Left cardiac atrium (tissue), 4 donors: ENCODE measurements at regions not wholly inside any gene's neighbourhood (a gene's known extent, or its start where the extent isn't known, plus 50 kb on each side); places are given as distances from the start of the nearest gene placed in this dataset.
A peak's percentile ranks its signal among the peaks of the same experiment; 100 is the strongest.
"Not testable (repeated sequence)": the region's sequence is repeated elsewhere in the genome, so short reads cannot be mapped to it uniquely, and the experiment has no call there.

Source experiments
- ATAC-seq, 2 donors: fragments of 200-7000 bp; cut with Tn5 transposase; one replicate each; pipeline ENCODE4 v1.9.1; 2020; ENCODE audit warnings: mild to moderate bottlenecking in 2 of 2, moderate library complexity in 2 of 2
- DNase-seq: peaks from one replicate; pipeline ENCODE4 v3.0.0-alpha.2; 2020
- intact Hi-C, 2 donors: fragments of 100-400 bp; cut with DNase I; formaldehyde crosslinking; loops; one replicate each; pipeline versions ENCODE4 v1.14.1 to v1.15.1; 2022 to 2023
- donor health status: DM: no; HTN: yes; CAD: no.
- donor health status: DM: no; HTN: yes; CAD: no; lungs with severe emphysema.
- donor health status: DM: yes; HTN: yes; CAD: no.
- donor health status: Dilated cardiomyopathy.

DNA sequence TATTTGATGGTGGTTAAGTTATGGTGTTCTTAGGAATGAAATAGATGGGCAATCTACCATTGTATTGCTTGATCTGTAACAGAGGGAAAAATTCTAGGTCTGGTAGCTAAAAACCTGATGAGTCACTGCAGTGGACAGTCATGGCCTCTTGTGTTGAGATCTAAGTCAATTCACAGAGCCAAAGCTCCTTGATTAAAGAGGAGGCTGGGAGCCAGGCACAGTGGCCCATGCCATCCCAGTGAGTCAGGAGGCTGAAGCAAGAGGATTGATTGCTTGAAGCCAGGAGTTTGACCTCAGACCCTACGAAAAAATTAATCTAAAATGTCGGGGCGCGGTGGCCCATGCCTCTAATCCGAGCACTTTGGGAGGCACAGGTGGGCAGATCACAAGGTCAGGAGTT, 67.1 kb upstream of the KPNA3 start:
- intact Hi-C loops, result no loop called here
- peak in 1 of 2 donors; percentile 88 for ATAC-seq
- DNase-seq, result no peak

DNA sequence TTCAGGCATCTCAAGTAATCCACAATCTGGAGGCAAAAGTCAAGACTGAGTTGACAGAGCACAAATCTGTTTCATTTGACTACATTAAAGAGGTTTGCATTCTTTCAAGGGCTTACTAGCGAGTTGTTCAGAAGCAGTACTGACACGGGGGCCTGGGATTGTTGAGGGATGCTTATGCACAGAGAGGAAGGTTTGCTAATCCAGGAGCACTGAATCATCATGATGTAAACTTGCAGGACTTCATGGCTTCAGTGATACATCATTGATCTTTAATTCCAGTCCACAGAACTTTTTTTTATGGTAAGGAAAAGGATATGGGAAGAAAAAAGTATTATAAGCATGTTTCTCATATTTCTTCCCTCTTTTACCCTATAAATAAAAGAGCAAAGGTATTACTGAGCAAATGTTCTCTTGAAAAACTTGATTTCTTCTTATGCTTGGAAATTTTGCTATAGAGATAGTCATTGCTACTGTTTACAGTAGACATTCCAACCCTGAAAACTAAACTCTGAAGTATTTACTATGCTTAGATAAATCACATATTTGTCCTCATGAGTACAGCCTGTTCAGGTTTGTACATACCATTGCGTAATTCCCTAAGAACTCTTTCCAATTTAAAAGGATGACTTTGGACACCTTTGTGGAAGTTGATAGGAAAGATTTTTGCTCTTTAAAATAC, 65.8 kb upstream of the KPNA3 start:
- peak in 1 of 2 donors; percentile 90 for ATAC-seq
- intact Hi-C loops, result no loop called here
- DNase-seq, result no peak

GRCh38 chr13:49855930-49856329, 63.4 kb upstream of the KPNA3 start:
- intact Hi-C loops, result no loop called here
- ATAC-seq (no peak), DNase-seq (no peak)

DNA sequence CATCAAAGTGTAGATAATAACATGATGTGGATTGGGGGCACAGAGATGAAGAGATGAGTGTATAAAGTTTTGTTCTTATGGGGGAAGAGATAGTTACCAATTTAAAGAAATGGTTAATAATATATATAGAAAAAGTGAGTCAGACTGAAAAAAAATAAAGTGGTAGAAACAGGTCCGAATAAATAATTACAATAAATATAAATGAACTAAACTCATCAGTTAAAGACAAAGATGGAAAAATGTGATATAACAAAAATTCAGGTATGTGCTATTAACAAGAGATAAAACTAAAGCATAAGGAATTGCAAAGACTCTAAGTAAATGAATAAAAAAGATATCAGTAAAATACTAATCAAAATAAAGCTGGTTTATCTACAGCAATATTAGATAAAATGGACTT, 61.1 kb upstream of the KPNA3 start:
- ATAC-seq (no peak), DNase-seq (no peak)
- intact Hi-C loops, result no loop called here

DNA sequence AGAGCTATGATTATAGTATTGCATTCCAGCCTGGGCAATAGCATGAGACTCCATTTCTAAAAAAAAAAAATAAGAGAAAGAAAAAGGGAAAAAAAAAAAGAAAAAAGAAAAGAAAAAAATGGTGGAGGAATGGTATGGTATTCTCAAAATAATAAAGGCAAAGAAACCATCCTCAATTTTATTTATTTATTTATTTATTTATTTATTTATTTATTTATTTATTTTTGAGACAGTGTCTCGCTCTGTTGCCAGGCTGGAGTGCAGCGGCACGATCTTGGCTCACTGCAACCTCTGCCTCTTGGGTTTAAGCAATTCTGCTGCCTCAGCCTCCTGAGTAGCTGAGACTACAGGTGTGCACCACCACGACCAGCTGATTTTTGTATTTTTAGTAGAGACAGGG, 60.0 kb upstream of the KPNA3 start:
- ATAC-seq, intact Hi-C loops, DNase-seq: not testable (repeated sequence)

- no peak for DNase-seq
- no peak for ATAC-seq
- intact Hi-C loops, result no loop called here
Observed at GRCh38 chr13:49844181-49844580, 51.7 kb upstream of the KPNA3 start.
